BE2C (cell line): ENCODE measurements at regions not wholly inside any gene's neighbourhood (a gene's known extent, or its start where the extent isn't known, plus 50 kb on each side); places are given as distances from the start of the nearest gene placed in this dataset.

Experiments
- DNase-seq: peaks from one replicate; pipeline ENCODE4 v3.0.0-alpha.2; 2020
- H3K27me3 ChIP-seq: fragments of 250-450 bp; sonication (Bioruptor Pico); 2 replicates; pipeline ENCODE4 v1.5.1; 2020; ENCODE audit warnings: mild to moderate bottlenecking
- H3K36me3 ChIP-seq: fragments of 250-450 bp; sonication (Bioruptor Pico); 2 replicates; pipeline ENCODE4 v1.5.1; 2020; ENCODE audit warnings: mild to moderate bottlenecking
- H3K4me1 ChIP-seq: fragments of 250-450 bp; sonication (Bioruptor Pico); 2 replicates; pipeline ENCODE4 v1.5.1; 2020
- H3K4me3 ChIP-seq: 2 replicates; pipeline ENCODE4 v1.5.1; 2011; ENCODE audit warnings: low read depth, low read length
- H3K9me3 ChIP-seq: fragments of 250-450 bp; sonication (Bioruptor Pico); 2 replicates; pipeline ENCODE4 v1.5.1; 2020
- TF ChIP-seq, protein P1 (sequence below): IDR thresholded peaks from 2 replicates; pipeline ENCODE4 v1.5.1; 2012; ENCODE audit warnings: mild to moderate bottlenecking, low read depth, low read length

DNA sequence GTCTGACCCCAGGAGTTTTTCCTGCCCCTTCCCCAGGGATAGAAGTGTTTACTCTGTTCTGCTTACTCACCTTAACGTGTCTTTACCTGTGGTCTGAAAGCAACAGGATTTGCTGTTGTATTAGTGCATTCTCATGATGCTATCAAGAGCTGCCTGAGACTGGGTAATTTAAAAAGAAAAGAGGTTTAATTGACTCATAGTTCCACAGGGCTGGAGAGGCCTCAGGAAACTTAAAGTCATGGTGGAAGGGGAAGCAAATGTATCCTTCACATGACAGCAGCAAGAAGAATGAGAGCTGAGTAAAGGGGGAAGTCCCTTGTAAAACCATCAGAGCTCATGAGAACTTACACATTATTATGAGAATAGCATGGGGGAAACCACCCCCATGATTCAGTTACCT is 240.4 kb downstream of the SNAPC1 start:
- H3K9me3 ChIP-seq = no peaks in the 10 kb centered on the region
- no peaks in the 10 kb centered on the region for H3K36me3 ChIP-seq
- H3K4me1 ChIP-seq = no peaks in the 10 kb centered on the region
- no peak overlapping the region for H3K4me3 ChIP-seq
- TF ChIP-seq, protein P1, sequence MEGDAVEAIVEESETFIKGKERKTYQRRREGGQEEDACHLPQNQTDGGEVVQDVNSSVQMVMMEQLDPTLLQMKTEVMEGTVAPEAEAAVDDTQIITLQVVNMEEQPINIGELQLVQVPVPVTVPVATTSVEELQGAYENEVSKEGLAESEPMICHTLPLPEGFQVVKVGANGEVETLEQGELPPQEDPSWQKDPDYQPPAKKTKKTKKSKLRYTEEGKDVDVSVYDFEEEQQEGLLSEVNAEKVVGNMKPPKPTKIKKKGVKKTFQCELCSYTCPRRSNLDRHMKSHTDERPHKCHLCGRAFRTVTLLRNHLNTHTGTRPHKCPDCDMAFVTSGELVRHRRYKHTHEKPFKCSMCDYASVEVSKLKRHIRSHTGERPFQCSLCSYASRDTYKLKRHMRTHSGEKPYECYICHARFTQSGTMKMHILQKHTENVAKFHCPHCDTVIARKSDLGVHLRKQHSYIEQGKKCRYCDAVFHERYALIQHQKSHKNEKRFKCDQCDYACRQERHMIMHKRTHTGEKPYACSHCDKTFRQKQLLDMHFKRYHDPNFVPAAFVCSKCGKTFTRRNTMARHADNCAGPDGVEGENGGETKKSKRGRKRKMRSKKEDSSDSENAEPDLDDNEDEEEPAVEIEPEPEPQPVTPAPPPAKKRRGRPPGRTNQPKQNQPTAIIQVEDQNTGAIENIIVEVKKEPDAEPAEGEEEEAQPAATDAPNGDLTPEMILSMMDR = no peak
- peaks cover 4% of the 10 kb centered on the region; the same call in 1 of the 2 replicates for H3K27me3 ChIP-seq
- no peak for DNase-seq

GRCh38 chr14:62003701-62004100 is 241.5 kb downstream of the SNAPC1 start:
- Histone ChIP-seq H3K9me3 (no peaks in the 10 kb centered on the region), H3K4me3 (no peak overlapping the region), H3K4me1 (no peaks in the 10 kb centered on the region), H3K27me3 (peaks cover 4% of the 10 kb centered on the region; the same call in 1 of the 2 replicates), H3K36me3 (no peaks in the 10 kb centered on the region)
- TF ChIP-seq, protein P1 = no peak
- no peak for DNase-seq

GRCh38 chr14:62006116-62006731 is 244.0 kb downstream of the SNAPC1 start:
- Histone ChIP-seq H3K9me3 (no peaks in the 10 kb centered on the region), H3K4me1 (no peaks in the 10 kb centered on the region), H3K4me3 (no peak overlapping the region), H3K36me3 (no peaks in the 10 kb centered on the region), H3K27me3 (peaks cover 4% of the 10 kb centered on the region; the same call in 1 of the 2 replicates)
- DNase-seq = no peak
- TF ChIP-seq, protein P1 = no peak

DNA sequence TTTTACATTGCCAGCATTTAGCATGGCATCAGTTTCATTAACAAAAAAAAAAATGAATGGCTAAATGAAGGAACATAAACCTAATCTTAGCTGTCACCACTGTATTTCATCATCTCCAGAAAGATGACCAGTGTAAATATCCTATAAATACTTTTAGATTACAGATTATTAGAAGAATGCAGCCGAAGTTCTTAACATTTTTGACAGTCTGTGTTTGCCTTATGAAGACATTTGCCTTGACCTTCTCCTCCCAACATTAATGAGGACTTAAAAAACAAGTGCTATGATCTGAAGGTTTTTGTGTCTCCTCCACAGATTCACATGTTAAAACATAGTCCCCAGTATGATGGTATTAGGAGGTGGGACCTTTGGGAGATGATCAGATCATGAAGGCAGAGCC is 253.0 kb downstream of the SNAPC1 start:
- TF ChIP-seq, protein P1 = no peak
- Histone ChIP-seq H3K36me3 (no peaks in the 10 kb centered on the region), H3K4me3 (no peak overlapping the region), H3K4me1 (no peaks in the 10 kb centered on the region), H3K27me3 (peaks cover 4% of the 10 kb centered on the region; the same call in 1 of the 2 replicates), H3K9me3 (no peaks in the 10 kb centered on the region)
- DNase-seq = no peak

DNA sequence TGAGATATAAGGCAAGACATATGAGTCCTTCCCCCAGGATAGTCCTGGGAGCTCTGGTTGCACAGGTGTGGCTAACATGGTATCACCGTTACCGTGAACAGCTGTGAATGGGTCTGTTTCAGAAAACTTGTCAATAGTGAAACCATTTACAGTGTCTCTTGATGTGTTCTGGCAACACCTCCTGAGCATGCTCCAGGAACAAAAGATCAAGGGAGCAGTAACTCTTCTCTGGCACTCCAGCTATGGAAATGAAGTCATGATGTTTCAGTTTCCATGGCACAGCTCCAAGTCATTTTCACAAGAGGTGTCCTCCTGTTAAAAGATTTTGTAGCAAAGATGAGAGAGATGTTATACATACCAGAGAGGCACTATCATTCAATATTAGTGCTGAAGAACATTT is 253.7 kb downstream of the SNAPC1 start:
- Histone ChIP-seq H3K27me3 (peaks cover 4% of the 10 kb centered on the region; the same call in 1 of the 2 replicates), H3K4me3 (no peak overlapping the region), H3K36me3 (no peaks in the 10 kb centered on the region), H3K9me3 (no peaks in the 10 kb centered on the region), H3K4me1 (no peaks in the 10 kb centered on the region)
- TF ChIP-seq, protein P1 = no peak
- DNase-seq = no peak

DNA sequence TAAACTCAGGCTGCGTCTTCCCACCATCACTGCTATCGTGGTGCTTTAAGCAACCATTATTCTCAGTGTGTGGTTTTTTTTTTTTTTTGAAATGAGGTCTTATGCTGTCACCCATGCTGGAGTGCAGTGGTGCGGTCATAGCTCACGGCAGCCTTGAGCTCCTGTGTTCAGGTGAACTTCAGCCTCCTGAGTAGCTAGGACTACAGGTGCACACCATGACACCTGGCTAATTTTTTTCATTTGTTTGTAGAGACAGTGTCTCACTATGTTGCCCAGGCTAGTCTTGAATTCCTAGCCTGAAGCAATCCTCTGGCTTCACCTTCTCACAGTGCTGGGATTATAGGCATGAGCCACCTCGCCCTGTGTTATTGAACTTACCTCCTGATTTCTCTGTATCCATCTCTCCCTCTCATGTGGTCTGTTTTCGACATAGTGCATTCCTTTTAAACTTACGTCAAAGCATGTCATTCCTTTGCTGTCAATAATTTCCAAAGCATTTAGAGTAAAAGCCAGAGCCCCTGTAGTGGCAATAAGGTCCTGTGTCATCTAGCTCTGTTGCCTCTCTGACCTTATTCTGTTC is 255.5 kb downstream of the SNAPC1 start:
- Histone ChIP-seq H3K27me3 (peaks cover 4% of the 10 kb centered on the region; the same call in 1 of the 2 replicates), H3K9me3 (no peaks in the 10 kb centered on the region), H3K36me3 (no peaks in the 10 kb centered on the region), H3K4me1 (no peaks in the 10 kb centered on the region), H3K4me3 (no peak overlapping the region)
- TF ChIP-seq, protein P1 = no peak
- no peak for DNase-seq
